Central memory CD8-positive, alpha-beta T cell (primary cell): ENCODE measurements at regions not wholly inside any gene's neighbourhood (a gene's known extent, or its start where the extent isn't known, plus 50 kb on each side); places are given as distances from the start of the nearest gene placed in this dataset.

Experiments used
- ATAC-seq: fragments of 150-1000 bp; cut with Tn5 transposase; replicated peaks from 2 replicates; pipeline ENCODE4 v1.10.0; 2022; ENCODE audit warnings: mild to moderate bottlenecking, moderate FRiP score, moderate number of reproducible peaks; ENCODE audit not compliant: poor library complexity, severe bottlenecking; ENCODE audit errors: extremely low read depth
- DNase-seq, 2 donors: peaks; one replicate each; pipeline ENCODE4 v3.0.0; 2021; ENCODE audit warnings: low spot score in 2 of 2
- H3K27ac Mint-ChIP-seq: one replicate; pipeline ENCODE4 v1.8.0; 2022; ENCODE audit warnings: low read depth, mild to moderate bottlenecking, moderate library complexity, mixed read lengths
- H3K27me3 Mint-ChIP-seq: one replicate; pipeline ENCODE4 v1.8.0; 2022; ENCODE audit warnings: mixed read lengths
- H3K36me3 Mint-ChIP-seq: one replicate; pipeline ENCODE4 v1.8.0; 2022; ENCODE audit warnings: mild to moderate bottlenecking, moderate library complexity, mixed read lengths; ENCODE audit not compliant: insufficient read depth
- H3K4me1 Mint-ChIP-seq: one replicate; pipeline ENCODE4 v1.8.0; 2022; ENCODE audit warnings: mixed read lengths
- H3K4me3 Mint-ChIP-seq: one replicate; pipeline ENCODE4 v1.8.0; 2022; ENCODE audit warnings: mild to moderate bottlenecking, moderate library complexity, mixed read lengths
- H3K9me3 Mint-ChIP-seq: one replicate; pipeline ENCODE4 v1.8.0; 2022; ENCODE audit warnings: mixed read lengths

- Mint-ChIP-seq H3K27ac (no peak overlapping the region), H3K27me3 (peaks cover 16% of the 10 kb centered on the region), H3K9me3 (no peaks in the 10 kb centered on the region), H3K4me3 (no peak overlapping the region), H3K36me3 (no peaks in the 10 kb centered on the region), H3K4me1 (peaks cover 23% of the 10 kb centered on the region)
- no peak for DNase-seq
- no peak for ATAC-seq
Observed at GRCh38 chr6:110558575-110558974, 82.2 kb upstream of the SLC22A16 start.

GRCh38 chr6:110557199-110557598 lies 80.8 kb upstream of the SLC22A16 start:
- Mint-ChIP-seq H3K4me1 (peaks cover 21% of the 10 kb centered on the region), H3K36me3 (no peaks in the 10 kb centered on the region), H3K27me3 (peaks cover 25% of the 10 kb centered on the region), H3K27ac (no peak overlapping the region), H3K4me3 (no peak overlapping the region), H3K9me3 (no peaks in the 10 kb centered on the region)
- no peak for ATAC-seq
- DNase-seq = no peak

DNA sequence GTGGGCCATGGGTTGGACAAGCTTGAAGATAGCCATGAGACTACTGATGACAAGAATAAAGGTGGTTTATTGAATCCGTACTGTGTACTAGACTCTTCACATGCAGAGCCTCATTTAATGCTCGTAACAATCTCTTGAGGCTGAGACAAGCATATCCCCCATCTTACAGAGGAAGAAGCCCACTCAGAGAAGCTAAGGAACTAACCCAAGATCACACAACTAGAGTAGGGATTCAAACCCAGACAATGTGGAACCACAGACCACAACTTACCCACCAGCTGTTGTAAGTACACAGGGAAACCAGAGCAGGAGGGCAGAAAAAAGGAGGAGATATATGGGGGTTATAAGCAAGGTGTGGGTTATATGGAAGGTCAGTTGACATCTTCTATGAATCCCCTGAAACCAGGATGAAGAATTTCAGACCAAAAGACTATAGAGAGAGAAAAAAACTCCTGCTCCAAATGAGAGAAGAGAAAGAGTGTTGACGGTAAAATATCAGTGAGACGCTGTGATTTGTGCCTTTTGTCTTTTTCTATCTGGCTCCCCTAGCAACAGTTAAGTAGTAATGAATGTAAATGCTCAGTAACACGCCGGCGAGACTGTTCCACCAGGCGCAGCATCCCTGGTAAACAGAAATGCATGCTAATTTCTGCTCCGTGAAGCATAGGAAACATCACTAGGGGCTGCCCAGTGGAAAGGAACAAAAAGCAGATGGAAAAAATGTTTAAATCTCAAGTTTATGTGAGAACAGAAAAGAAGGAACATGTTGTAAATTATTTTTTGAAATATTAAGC lies 80.1 kb upstream of the SLC22A16 start:
- peaks cover 15% of the 10 kb centered on the region for H3K4me1 Mint-ChIP-seq
- H3K9me3 Mint-ChIP-seq = no peaks in the 10 kb centered on the region
- ATAC-seq (no peak), DNase-seq (no peak)
- no peak overlapping the region for H3K4me3 Mint-ChIP-seq
- H3K27ac Mint-ChIP-seq = no peak overlapping the region
- peaks cover 32% of the 10 kb centered on the region for H3K27me3 Mint-ChIP-seq
- H3K36me3 Mint-ChIP-seq = no peaks in the 10 kb centered on the region

DNA sequence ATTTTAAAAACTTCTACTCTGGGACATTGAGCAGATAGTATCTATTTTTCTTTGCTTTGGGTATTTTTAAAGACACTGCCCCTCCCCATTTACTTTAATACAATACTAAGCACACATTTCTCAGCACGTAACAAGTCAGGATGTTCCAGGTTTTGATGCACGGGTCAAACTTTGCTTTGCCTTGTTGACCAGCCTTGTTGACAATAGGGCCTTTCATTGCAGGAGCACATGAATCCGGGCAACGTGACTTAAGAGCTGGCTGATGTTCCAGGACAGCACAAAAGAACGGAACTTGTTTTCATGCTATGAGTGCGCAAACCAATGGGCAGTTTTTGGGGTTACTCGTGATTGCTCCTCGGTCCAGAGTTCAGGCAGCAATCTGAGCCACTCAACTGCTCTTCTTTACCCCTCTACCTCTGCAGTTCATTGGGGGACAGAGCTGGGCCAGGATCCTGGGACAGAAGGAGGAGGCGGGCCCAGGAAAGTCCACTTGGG lies 78.6 kb upstream of the SLC22A16 start:
- Mint-ChIP-seq H3K4me1 (no peaks in the 10 kb centered on the region), H3K4me3 (no peak overlapping the region), H3K27ac (no peak overlapping the region), H3K36me3 (no peaks in the 10 kb centered on the region), H3K27me3 (peaks cover 42% of the 10 kb centered on the region), H3K9me3 (no peaks in the 10 kb centered on the region)
- DNase-seq (no peak), ATAC-seq (no peak)

- Mint-ChIP-seq H3K9me3 (no peaks in the 10 kb centered on the region), H3K27ac (no peak overlapping the region), H3K36me3 (no peaks in the 10 kb centered on the region), H3K27me3 (peaks cover 46% of the 10 kb centered on the region), H3K4me1 (no peaks in the 10 kb centered on the region), H3K4me3 (no peak overlapping the region)
- ATAC-seq (no peak), DNase-seq (no peak)
Observed at GRCh38 chr6:110554441-110554840, 78.0 kb upstream of the SLC22A16 start.

GRCh38 chr6:110552901-110553641 lies 76.7 kb upstream of the SLC22A16 start:
- ATAC-seq (no peak), DNase-seq (no peak)
- H3K27ac Mint-ChIP-seq = no peak overlapping the region

GRCh38 chr6:110552076-110552475 lies 75.7 kb upstream of the SLC22A16 start:
- no peaks in the 10 kb centered on the region for H3K36me3 Mint-ChIP-seq
- H3K27me3 Mint-ChIP-seq = peaks cover 50% of the 10 kb centered on the region

More at GRCh38 chr6:110552901-110553641, 76.7 kb upstream of the SLC22A16 start:
- Mint-ChIP-seq H3K4me3 (no peak overlapping the region), H3K36me3 (no peaks in the 10 kb centered on the region), H3K9me3 (no peaks in the 10 kb centered on the region), H3K27me3 (peaks cover 50% of the 10 kb centered on the region), H3K4me1 (no peaks in the 10 kb centered on the region)

DNA sequence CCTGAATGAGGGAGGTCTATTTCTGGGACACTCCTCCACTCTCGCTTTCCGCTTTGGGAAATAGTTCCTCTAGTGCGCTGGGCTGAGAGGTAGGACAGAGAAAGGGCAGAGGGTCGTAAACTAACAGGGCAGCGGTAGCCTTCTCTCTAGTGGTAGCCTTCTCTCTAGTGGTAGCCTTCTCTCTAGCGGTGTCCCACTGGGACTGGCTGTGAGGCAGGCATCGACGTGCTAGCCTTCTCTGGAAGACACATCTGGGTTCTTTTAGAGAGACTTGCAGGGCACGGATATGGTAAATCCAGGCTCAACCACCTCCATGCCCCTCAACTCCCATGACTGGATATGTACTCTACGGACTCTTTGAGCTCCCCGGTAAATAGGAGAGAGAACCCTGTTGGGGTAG lies 74.7 kb upstream of the SLC22A16 start:
- no peak overlapping the region for H3K4me3 Mint-ChIP-seq
- no peak overlapping the region for H3K27ac Mint-ChIP-seq
- H3K27me3 Mint-ChIP-seq = peaks cover 50% of the 10 kb centered on the region
- no peak for DNase-seq
- H3K9me3 Mint-ChIP-seq = no peaks in the 10 kb centered on the region
- H3K36me3 Mint-ChIP-seq = no peaks in the 10 kb centered on the region
- no peaks in the 10 kb centered on the region for H3K4me1 Mint-ChIP-seq
- no peak for ATAC-seq

More at GRCh38 chr6:110552076-110552475, 75.7 kb upstream of the SLC22A16 start:
- DNase-seq (no peak), ATAC-seq (no peak)
- Mint-ChIP-seq H3K4me3 (no peak overlapping the region), H3K27ac (no peak overlapping the region), H3K4me1 (no peaks in the 10 kb centered on the region), H3K9me3 (no peaks in the 10 kb centered on the region)

- Mint-ChIP-seq H3K4me1 (peaks cover 4% of the 10 kb centered on the region), H3K27ac (no peak overlapping the region), H3K27me3 (peaks cover 53% of the 10 kb centered on the region), H3K9me3 (peaks cover 1% of the 10 kb centered on the region), H3K36me3 (no peaks in the 10 kb centered on the region), H3K4me3 (no peak overlapping the region)
- DNase-seq = no peak
- ATAC-seq = no peak
Observed at GRCh38 chr6:110550353-110550752, 73.9 kb upstream of the SLC22A16 start.

- H3K27ac Mint-ChIP-seq = no peak overlapping the region
- DNase-seq (no peak), ATAC-seq (no peak)
- H3K4me3 Mint-ChIP-seq = no peak overlapping the region
- peaks cover 51% of the 10 kb centered on the region for H3K27me3 Mint-ChIP-seq
- peaks cover 14% of the 10 kb centered on the region for H3K4me1 Mint-ChIP-seq
- no peaks in the 10 kb centered on the region for H3K36me3 Mint-ChIP-seq
- peaks cover 5% of the 10 kb centered on the region for H3K9me3 Mint-ChIP-seq
Observed at GRCh38 chr6:110549277-110549676, 72.9 kb upstream of the SLC22A16 start.

DNA sequence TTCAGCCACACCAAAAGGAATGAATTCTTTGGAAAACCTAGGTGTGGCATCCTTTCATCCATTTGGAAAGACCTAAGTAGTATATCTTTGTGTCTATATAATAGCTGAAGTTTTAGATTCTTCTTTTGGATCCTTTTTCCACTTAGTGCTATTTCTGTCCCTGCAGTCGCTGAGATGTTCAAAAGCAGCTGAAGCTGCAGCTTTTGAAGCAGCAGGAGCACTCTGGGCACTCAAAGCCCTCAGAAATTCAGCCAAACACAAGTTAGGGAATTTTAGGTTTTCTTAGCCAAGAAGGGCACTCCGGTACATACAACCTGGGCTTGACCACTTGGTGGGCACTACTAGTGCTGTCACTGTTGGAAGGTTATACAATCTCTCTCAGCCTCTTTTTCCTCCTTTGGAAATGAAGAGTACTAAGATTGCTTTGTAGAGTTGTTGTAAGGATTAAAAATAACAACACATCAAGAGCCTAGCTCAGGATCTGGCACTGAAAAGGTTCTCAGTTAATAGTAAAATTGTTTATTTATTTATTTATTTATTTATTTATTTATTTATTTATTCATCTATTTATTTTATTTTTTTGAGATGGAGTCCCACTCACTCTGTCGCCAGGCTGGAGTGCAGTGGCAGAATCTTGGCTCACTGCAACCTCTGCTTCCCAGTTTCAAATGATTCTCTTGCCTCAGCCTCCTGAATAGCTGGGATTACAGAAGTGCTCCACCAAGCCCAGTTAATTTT lies 71.9 kb upstream of the SLC22A16 start:
- peaks cover 21% of the 10 kb centered on the region for H3K4me1 Mint-ChIP-seq

DNA sequence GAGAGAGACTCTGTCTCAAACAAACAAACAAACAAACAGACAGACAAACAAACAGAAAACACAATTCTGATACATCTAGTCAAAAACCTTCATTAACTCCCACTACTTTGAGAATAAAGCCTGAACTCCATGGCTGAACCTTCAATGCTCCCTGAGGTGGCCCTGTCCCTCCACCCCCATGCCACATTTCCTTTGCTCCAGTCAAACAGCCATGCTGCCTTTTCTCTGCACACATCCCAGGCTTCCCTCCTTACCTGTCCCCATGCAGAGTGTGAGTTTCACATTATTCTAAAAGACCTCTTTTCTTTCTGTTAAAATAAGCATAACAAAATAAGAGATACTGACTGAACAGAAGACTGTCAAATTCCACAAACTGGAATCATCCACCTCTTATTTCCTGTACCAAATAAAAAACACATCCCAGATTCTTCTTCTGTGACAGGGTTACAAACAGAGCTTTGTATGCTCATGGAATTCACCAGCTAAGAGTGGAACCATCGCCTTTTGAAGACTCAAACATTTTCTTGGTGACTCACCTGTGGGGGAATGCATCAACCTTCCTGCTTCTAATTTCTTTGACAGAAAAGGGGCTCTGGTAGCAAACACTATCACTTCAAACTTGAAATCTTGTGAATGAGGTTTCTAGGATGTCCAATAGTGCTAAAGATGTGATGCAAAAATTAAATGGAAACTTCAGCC lies 71.0 kb upstream of the SLC22A16 start:
- H3K9me3 Mint-ChIP-seq = peaks cover 5% of the 10 kb centered on the region
- no peak for DNase-seq

More for the DNA sequence above, 71.9 kb upstream of the SLC22A16 start:
- H3K36me3 Mint-ChIP-seq = no peaks in the 10 kb centered on the region
- peaks cover 41% of the 10 kb centered on the region for H3K27me3 Mint-ChIP-seq
- H3K4me3 Mint-ChIP-seq = no peak overlapping the region
- DNase-seq = no peak
- no peak overlapping the region for H3K27ac Mint-ChIP-seq
- H3K9me3 Mint-ChIP-seq = peaks cover 5% of the 10 kb centered on the region
- ATAC-seq = no peak

More for the DNA sequence above, 71.0 kb upstream of the SLC22A16 start:
- no peak for ATAC-seq
- Mint-ChIP-seq H3K4me1 (peaks cover 22% of the 10 kb centered on the region), H3K27ac (no peak overlapping the region), H3K36me3 (no peaks in the 10 kb centered on the region), H3K4me3 (no peak overlapping the region), H3K27me3 (peaks cover 37% of the 10 kb centered on the region)
